ENCODE measurements at regions not wholly inside any gene's neighbourhood (a gene's known extent, or its start where the extent isn't known, plus 50 kb on each side); places are given as distances from the start of the nearest gene placed in this dataset.

GRCh38 chr10:64023926-64024470, 502.8 kb downstream of the REEP3 start:
- TF ChIP-seq CTCF (IDR thresholded peaks at IDR 0.05; ENCODE audit: low read depth, low read length) = no peak
- Histone ChIP-seq H3K9me3 (ENCODE audit: severe bottlenecking) (peaks cover 4% of the 10 kb centered on the region), H3K27me3 (ENCODE audit: insufficient read depth, low read depth, severe bottlenecking) (no peaks in the 10 kb centered on the region), H3K27ac (no peak overlapping the region), H3K4me3 (ENCODE audit: low read depth, low read length) (no peak overlapping the region), H3K36me3 (no peaks in the 10 kb centered on the region)
- no peak for DNase-seq

GRCh38 chr10:64033711-64034110, 512.5 kb downstream of the REEP3 start:
- no peaks in the 10 kb centered on the region for H3K9me3 ChIP-seq (ENCODE audit: severe bottlenecking)
- no peak for TF ChIP-seq CTCF (IDR thresholded peaks at IDR 0.05; ENCODE audit: low read depth, low read length)
- H3K27me3 ChIP-seq (ENCODE audit: insufficient read depth, low read depth, severe bottlenecking) = no peaks in the 10 kb centered on the region
- H3K36me3 ChIP-seq = no peaks in the 10 kb centered on the region
- DNase-seq = no peak
- no peak overlapping the region for H3K4me3 ChIP-seq (ENCODE audit: low read depth, low read length)
- no peak overlapping the region for H3K27ac ChIP-seq

- no peak overlapping the region for H3K4me3 ChIP-seq (ENCODE audit: low read depth, low read length)
- no peaks in the 10 kb centered on the region for H3K9me3 ChIP-seq (ENCODE audit: severe bottlenecking)
These were observed 515.2 kb downstream of the REEP3 start for GRCh38 chr10:64036321-64036930.

GRCh38 chr10:64037071-64037661, 516.0 kb downstream of the REEP3 start:
- no peak for DNase-seq
- H3K4me3 ChIP-seq (ENCODE audit: low read depth, low read length) = no peak overlapping the region
- H3K27me3 ChIP-seq (ENCODE audit: insufficient read depth, low read depth, severe bottlenecking) = no peaks in the 10 kb centered on the region

More at GRCh38 chr10:64036321-64036930, 515.2 kb downstream of the REEP3 start:
- no peak for TF ChIP-seq CTCF (IDR thresholded peaks at IDR 0.05; ENCODE audit: low read depth, low read length)
- Histone ChIP-seq H3K27me3 (ENCODE audit: insufficient read depth, low read depth, severe bottlenecking) (no peaks in the 10 kb centered on the region), H3K27ac (no peak overlapping the region), H3K36me3 (no peaks in the 10 kb centered on the region)
- no peak for DNase-seq

GRCh38 chr10:64038107-64038506, 516.9 kb downstream of the REEP3 start:
- no peak for DNase-seq
- no peaks in the 10 kb centered on the region for H3K36me3 ChIP-seq
- H3K4me3 ChIP-seq (ENCODE audit: low read depth, low read length) = no peak overlapping the region
- no peak for TF ChIP-seq CTCF (IDR thresholded peaks at IDR 0.05; ENCODE audit: low read depth, low read length)
- no peaks in the 10 kb centered on the region for H3K9me3 ChIP-seq (ENCODE audit: severe bottlenecking)
- H3K27ac ChIP-seq = no peak overlapping the region
- H3K27me3 ChIP-seq (ENCODE audit: insufficient read depth, low read depth, severe bottlenecking) = no peaks in the 10 kb centered on the region

More at GRCh38 chr10:64037071-64037661, 516.0 kb downstream of the REEP3 start:
- Histone ChIP-seq H3K36me3 (no peaks in the 10 kb centered on the region), H3K27ac (no peak overlapping the region), H3K9me3 (ENCODE audit: severe bottlenecking) (no peaks in the 10 kb centered on the region)
- no peak for TF ChIP-seq CTCF (IDR thresholded peaks at IDR 0.05; ENCODE audit: low read depth, low read length)
